Brain microvascular endothelial cell (primary cell): ENCODE measurements at regions not wholly inside any gene's neighbourhood (a gene's known extent, or its start where the extent isn't known, plus 50 kb on each side); places are given as distances from the start of the nearest gene placed in this dataset.
"Not testable (repeated sequence)": the region's sequence is repeated elsewhere in the genome, so short reads cannot be mapped to it uniquely, and the experiment has no call there.

Source experiments
- DNase-seq: peaks from one replicate; pipeline ENCODE4 v3.0.0-alpha.2; 2020
- H3K27ac ChIP-seq: fragments of 250-450 bp; sonication (Bioruptor Pico); 2 replicates; pipeline ENCODE4 v1.5.1; 2020; ENCODE audit warnings: mild to moderate bottlenecking, moderate library complexity
- H3K27me3 ChIP-seq: fragments of 250-450 bp; sonication (Bioruptor Pico); replicated peaks from 2 replicates; pipeline ENCODE4 v1.5.1; 2020; ENCODE audit warnings: mild to moderate bottlenecking
- H3K36me3 ChIP-seq: fragments of 250-450 bp; sonication (Bioruptor Pico); replicated peaks from 2 replicates; pipeline ENCODE4 v1.5.1; 2020; ENCODE audit warnings: mild to moderate bottlenecking
- H3K4me3 ChIP-seq: 2 replicates; pipeline ENCODE4 v1.5.1; 2011; ENCODE audit warnings: low read depth, mild to moderate bottlenecking, control low read depth, low read length, moderate library complexity
- in situ Hi-C: cut with HindIII; loops from 2 replicates; pipeline ENCODE4 v1.10.0; 2017; ENCODE audit warnings: low sequenced_read_pairs, low pct_ligation_motif_present
- TF ChIP-seq, protein P1 (sequence below): IDR thresholded peaks from 2 replicates; pipeline ENCODE4 v1.5.1; 2011; ENCODE audit warnings: low read depth, mild to moderate bottlenecking, moderate library complexity, low read length, control low read depth, inconsistent platforms; ENCODE audit errors: missing control alignments

DNA sequence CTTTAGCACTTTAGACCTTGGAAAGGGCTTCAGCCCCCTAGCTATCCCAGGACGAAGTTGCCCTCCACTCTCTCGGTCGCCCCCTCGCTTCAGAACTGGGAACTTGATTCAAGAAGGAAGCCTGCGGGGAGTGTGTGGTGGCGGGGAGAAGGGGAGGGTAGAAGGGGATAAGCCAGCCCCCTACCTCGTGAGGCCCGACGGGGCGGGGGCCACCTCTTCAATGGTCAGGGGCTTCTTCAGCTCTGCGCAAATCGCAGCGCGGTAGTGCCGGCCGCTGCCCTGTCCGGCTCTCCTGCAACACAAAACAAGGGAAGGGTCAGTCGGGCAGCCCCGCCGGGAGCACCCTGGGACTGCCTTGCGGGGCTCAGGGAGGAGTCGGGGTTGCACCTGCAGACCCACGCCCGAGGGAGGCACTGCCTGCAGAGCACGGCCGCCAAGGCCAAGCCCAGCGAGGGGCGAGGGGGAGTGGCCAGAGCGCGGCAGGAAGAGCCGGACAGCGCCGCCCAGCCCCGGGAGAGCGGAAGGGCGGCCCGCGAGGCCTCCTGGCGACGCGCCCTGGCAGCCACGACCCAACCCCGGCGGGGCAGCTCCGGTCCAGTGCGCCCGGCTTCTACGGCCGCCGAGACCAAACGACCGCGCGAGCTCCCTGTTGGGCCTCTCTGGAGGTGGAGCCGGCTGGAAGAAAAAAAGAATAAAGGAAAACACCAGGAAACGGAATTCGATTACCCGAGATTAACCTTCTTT, 56.2 kb upstream of the RASAL2 start:
- no peaks in the 10 kb centered on the region for H3K36me3 ChIP-seq
- DNase-seq: peak; percentile 49
- H3K4me3 ChIP-seq: peak overlapping the region; percentile 70
- in situ Hi-C loops: no loop called here
- TF ChIP-seq, protein P1, sequence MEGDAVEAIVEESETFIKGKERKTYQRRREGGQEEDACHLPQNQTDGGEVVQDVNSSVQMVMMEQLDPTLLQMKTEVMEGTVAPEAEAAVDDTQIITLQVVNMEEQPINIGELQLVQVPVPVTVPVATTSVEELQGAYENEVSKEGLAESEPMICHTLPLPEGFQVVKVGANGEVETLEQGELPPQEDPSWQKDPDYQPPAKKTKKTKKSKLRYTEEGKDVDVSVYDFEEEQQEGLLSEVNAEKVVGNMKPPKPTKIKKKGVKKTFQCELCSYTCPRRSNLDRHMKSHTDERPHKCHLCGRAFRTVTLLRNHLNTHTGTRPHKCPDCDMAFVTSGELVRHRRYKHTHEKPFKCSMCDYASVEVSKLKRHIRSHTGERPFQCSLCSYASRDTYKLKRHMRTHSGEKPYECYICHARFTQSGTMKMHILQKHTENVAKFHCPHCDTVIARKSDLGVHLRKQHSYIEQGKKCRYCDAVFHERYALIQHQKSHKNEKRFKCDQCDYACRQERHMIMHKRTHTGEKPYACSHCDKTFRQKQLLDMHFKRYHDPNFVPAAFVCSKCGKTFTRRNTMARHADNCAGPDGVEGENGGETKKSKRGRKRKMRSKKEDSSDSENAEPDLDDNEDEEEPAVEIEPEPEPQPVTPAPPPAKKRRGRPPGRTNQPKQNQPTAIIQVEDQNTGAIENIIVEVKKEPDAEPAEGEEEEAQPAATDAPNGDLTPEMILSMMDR: peak; percentile 69
- H3K27me3 ChIP-seq: no peaks in the 10 kb centered on the region
- H3K27ac ChIP-seq: peak overlapping the region; percentile 39

DNA sequence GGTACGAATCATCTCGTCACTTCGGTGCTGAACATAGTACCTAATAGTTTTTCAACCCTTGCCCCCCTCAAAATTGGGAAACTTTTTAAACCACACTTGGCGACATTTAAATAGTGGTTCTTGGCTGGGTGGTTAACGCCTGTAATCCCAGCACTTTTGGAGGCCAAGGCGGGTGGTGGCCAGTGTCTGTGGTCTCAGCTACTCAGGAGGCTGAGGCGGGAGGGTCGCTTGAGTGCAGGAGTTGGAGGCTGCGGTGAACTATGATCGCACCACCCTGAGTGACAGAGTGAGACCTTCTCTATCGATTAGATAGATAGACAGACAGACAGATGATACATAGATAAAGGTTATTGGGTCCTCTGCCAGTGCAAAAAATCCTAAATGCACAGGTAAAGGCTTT, 55.5 kb upstream of the RASAL2 start:
- in situ Hi-C loops: no loop called here
- Histone ChIP-seq H3K27ac (peak overlapping the region; percentile 39), H3K27me3 (no peaks in the 10 kb centered on the region), H3K36me3 (no peaks in the 10 kb centered on the region), H3K4me3 (peak overlapping the region; percentile 70)
- no peak for DNase-seq
- TF ChIP-seq, protein P1: no peak

DNA sequence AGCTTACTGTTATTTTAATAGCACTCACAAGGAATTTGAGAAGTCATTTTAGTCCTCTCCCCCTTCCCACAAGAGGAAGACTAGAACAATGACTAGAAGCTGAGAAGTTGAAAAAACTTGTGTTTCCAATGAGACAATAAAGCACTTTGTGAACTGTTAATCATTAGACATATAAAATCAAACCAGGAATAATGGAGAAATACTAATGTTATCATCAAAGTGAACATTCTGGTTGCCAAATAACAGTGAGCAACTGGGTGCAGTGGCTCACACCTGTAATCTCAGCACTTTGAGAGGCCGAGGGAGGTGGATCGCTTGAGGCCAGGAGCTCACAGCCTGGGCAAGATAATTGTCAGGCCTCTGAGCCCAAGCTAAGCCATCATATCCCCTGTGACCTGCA, 54.0 kb upstream of the RASAL2 start:
- in situ Hi-C loops: no loop called here
- no peak overlapping the region for H3K27ac ChIP-seq
- TF ChIP-seq, protein P1: no peak
- H3K27me3 ChIP-seq: no peaks in the 10 kb centered on the region
- no peaks in the 10 kb centered on the region for H3K36me3 ChIP-seq
- no peak overlapping the region for H3K4me3 ChIP-seq
- DNase-seq: no peak

DNA sequence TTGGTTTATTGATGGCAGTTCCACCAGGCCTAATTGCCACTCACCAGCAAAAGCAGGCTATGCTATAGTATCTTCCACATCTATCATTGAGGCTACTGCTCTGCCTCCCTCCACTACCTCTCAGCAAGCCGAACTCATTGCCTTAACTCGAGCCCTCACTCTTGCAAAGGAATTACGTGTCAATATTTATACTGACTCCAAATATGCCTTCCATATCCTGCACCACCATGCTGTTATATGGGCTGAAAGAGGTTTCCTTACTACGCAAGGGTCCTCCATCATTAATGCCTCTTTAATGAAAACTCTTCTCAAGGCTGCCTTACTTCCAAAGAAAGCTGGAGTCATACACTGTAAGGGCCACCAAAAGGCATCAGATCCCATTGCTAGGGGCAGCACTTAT, 50.0 kb upstream of the RASAL2 start:
- in situ Hi-C loops, H3K27ac ChIP-seq, H3K36me3 ChIP-seq, H3K4me3 ChIP-seq, DNase-seq, H3K27me3 ChIP-seq: not testable (repeated sequence)
